ENCODE measurements at regions not wholly inside any gene's neighbourhood (a gene's known extent, or its start where the extent isn't known, plus 50 kb on each side); places are given as distances from the start of the nearest gene placed in this dataset.

GRCh38 chr1:242839101-242839500 lies 314.6 kb upstream of the PLD5 start (continued):
- TF ChIP-seq JUNB (IDR thresholded peaks at IDR 0.05; ENCODE audit: unreplicated experiment) (no peak), STAT1 (IDR thresholded peaks at IDR 0.05; ENCODE audit: unreplicated experiment) (no peak), EZH2 (IDR thresholded peaks at IDR 0.05; ENCODE audit: low read depth, unreplicated experiment) (no peak), ZNF331 (CRISPR knock-in tag; IDR thresholded peaks at IDR 0.05; ENCODE audit: low read depth) (no peak), ZNF114 (CRISPR knock-in tag; IDR thresholded peaks at IDR 0.05) (no peak), POLR2AphosphoS5 (IDR thresholded peaks at IDR 0.05; ENCODE audit: low read depth) (no peak)

GRCh38 chr1:242836423-242836822 lies 311.9 kb upstream of the PLD5 start:
- Mint-ChIP-seq H3K9me3 (no peaks in the 10 kb centered on the region; the same call in 2 of the 3 replicates), H3K36me3 (ENCODE audit: low read depth) (no peaks in the 10 kb centered on the region), H3K4me1 (no peaks in the 10 kb centered on the region), H3K4me3 (no peak overlapping the region), H3K27me3 (ENCODE audit: insufficient read depth, low read depth, poor library complexity) (peaks cover 1% of the 10 kb centered on the region), H3K27ac (no peak overlapping the region)
- Histone ChIP-seq H3K27me3 (ENCODE audit: insufficient read depth) (no peaks in the 10 kb centered on the region), H3F3A (replicated peaks; ENCODE audit: low read depth) (no peaks in the 10 kb centered on the region), H4K20me1 (replicated peaks; ENCODE audit: insufficient read depth) (no peaks in the 10 kb centered on the region), H3K4me3 (no peak overlapping the region), H3K9me2 (ENCODE audit: insufficient read depth) (no peaks in the 10 kb centered on the region), H3K4me1 (ENCODE audit: insufficient read depth) (no peaks in the 10 kb centered on the region), H3K79me2 (replicated peaks; ENCODE audit: insufficient read depth) (no peaks in the 10 kb centered on the region), H3K4me2 (no peak overlapping the region), H3K36me3 (ENCODE audit: insufficient read depth) (no peaks in the 10 kb centered on the region), H3K27ac (ENCODE audit: low read depth) (no peak overlapping the region), H2AFZ (no peak overlapping the region)
- TF ChIP-seq STAT1 (IDR thresholded peaks at IDR 0.05; ENCODE audit: unreplicated experiment), result no peak
- no peak for TF ChIP-seq ZNF114 (CRISPR knock-in tag; IDR thresholded peaks at IDR 0.05)
- no peak for TF ChIP-seq ZNF331 (CRISPR knock-in tag; IDR thresholded peaks at IDR 0.05; ENCODE audit: low read depth)
- TF ChIP-seq POLR2AphosphoS5 (IDR thresholded peaks at IDR 0.05; ENCODE audit: low read depth), result no peak
- no peak for TF ChIP-seq CTCF (conservative IDR thresholded peaks at IDR 0.05; ENCODE audit: low read depth in 2 of 2)
- TF ChIP-seq EZH2 (IDR thresholded peaks at IDR 0.05; ENCODE audit: low read depth, unreplicated experiment), result no peak
- TF ChIP-seq ZNF462 (CRISPR knock-in tag; IDR thresholded peaks at IDR 0.05), result no peak
- no peak for TF ChIP-seq CREB1 (CRISPR knock-in tag; IDR thresholded peaks at IDR 0.05; ENCODE audit: low read depth)
- no peak for TF ChIP-seq NANOG (IDR thresholded peaks at IDR 0.05; ENCODE audit: borderline replicate concordance)
- no peak for TF ChIP-seq JUNB (IDR thresholded peaks at IDR 0.05; ENCODE audit: unreplicated experiment)
- no peak for TF ChIP-seq EZH2phosphoT487 (IDR thresholded peaks at IDR 0.05; ENCODE audit: unreplicated experiment)
- no peak for TF ChIP-seq ETS1 (IDR thresholded peaks at IDR 0.05)
- DNase-seq (ENCODE audit: low spot score) (no peak), ATAC-seq (no peak)

Data from GM23338 (cell line).